HepG2 (cell line): ENCODE measurements at regions not wholly inside any gene's neighbourhood (a gene's known extent, or its start where the extent isn't known, plus 50 kb on each side); places are given as distances from the start of the nearest gene placed in this dataset.

Experiments
- CBX5 ChIP-seq: sonication (generic); formaldehyde crosslinking; IDR thresholded peaks from 2 replicates; pipeline ENCODE4 v1.4.0; 2020; ENCODE audit warnings: missing genetic modification reagents, borderline replicate concordance
- FOXC1 ChIP-seq: sonication (generic); formaldehyde crosslinking; IDR thresholded peaks from 2 replicates; pipeline ENCODE4 v1.8.0; 2022; ENCODE audit warnings: mild to moderate bottlenecking, missing genetic modification reagents, borderline replicate concordance
- HOXA9 ChIP-seq: sonication (generic); formaldehyde crosslinking; IDR thresholded peaks from 2 replicates; pipeline ENCODE4 v1.8.1; 2022; ENCODE audit warnings: missing genetic modification reagents, mild to moderate bottlenecking, moderate library complexity, borderline replicate concordance
- KMT2B ChIP-seq: IDR thresholded peaks from 2 replicates; pipeline ENCODE4 v1.6.1; 2016; ENCODE audit warnings: missing genetic modification reagents, missing compliant biosample characterization
- NFYC ChIP-seq: IDR thresholded peaks from 2 replicates; pipeline ENCODE4 v1.6.1; 2016; ENCODE audit warnings: missing genetic modification reagents, missing compliant biosample characterization
- PHF21A ChIP-seq: sonication (generic); formaldehyde crosslinking; IDR thresholded peaks from 2 replicates; pipeline ENCODE4 v1.5.0; 2020; ENCODE audit warnings: mild to moderate bottlenecking, missing genetic modification reagents
- SKI ChIP-seq: fragments of 450-650 bp; IDR thresholded peaks from one replicate; pipeline ENCODE4 v1.6.1; 2018; ENCODE audit warnings: mild to moderate bottlenecking; ENCODE audit not compliant: partially characterized antibody
- SSRP1 ChIP-seq: IDR thresholded peaks from 2 replicates; pipeline ENCODE4 v1.6.1; 2016; ENCODE audit warnings: control low read depth
- SUZ12 ChIP-seq: fragments of 150-350 bp; IDR thresholded peaks from 2 replicates; pipeline ENCODE4 v1.6.1; 2014; ENCODE audit warnings: low read depth, low read length
- ZMYM2 ChIP-seq: sonication (generic); formaldehyde crosslinking; IDR thresholded peaks from 2 replicates; pipeline ENCODE4 v1.8.0; 2022; ENCODE audit warnings: mild to moderate bottlenecking, missing genetic modification reagents
- ZNF407 ChIP-seq: sonication (generic); formaldehyde crosslinking; IDR thresholded peaks from one replicate; pipeline ENCODE4 v1.5.1; 2020; ENCODE audit warnings: mild to moderate bottlenecking, missing genetic modification reagents; ENCODE audit errors: not compliant biosample characterization
- ZNF558 ChIP-seq: sonication (generic); formaldehyde crosslinking; IDR thresholded peaks from 2 replicates; pipeline ENCODE4 v1.9.0; 2022; ENCODE audit warnings: mild to moderate bottlenecking, missing genetic modification reagents, borderline replicate concordance
- ZNF775 ChIP-seq: sonication (generic); formaldehyde crosslinking; IDR thresholded peaks from 2 replicates; pipeline ENCODE4 v1.4.0; 2020; ENCODE audit warnings: missing genetic modification reagents, mild to moderate bottlenecking, moderate library complexity, borderline replicate concordance
- ZSCAN29 ChIP-seq: sonication (generic); formaldehyde crosslinking; conservative IDR thresholded peaks from 2 replicates; pipeline ENCODE4 v1.4.0; 2020; ENCODE audit warnings: mild to moderate bottlenecking, missing genetic modification reagents
- TF ChIP-seq, protein P1 (sequence below): sonication (generic); formaldehyde crosslinking; IDR thresholded peaks from 2 replicates; pipeline ENCODE4 v1.8.0; 2022; ENCODE audit warnings: mild to moderate bottlenecking, missing genetic modification reagents, borderline replicate concordance
- TF ChIP-seq, protein P2 (sequence below): sonication (generic); formaldehyde crosslinking; IDR thresholded peaks from 2 replicates; pipeline ENCODE4 v1.4.0; 2020; ENCODE audit warnings: missing genetic modification reagents, borderline replicate concordance

GRCh38 chr9:94030318-94031179, 53.7 kb upstream of the PTPDC1 start (continued):
- TF ChIP-seq ZMYM2 (no peak), CBX5 (CRISPR knock-in tag) (no peak), NFYC (peak; percentile 94), KMT2B (CRISPR knock-in tag) (peak; percentile 91), ZNF407 (CRISPR knock-in tag) (no peak), FOXC1 (CRISPR knock-in tag) (0 out of 2 replicates have a peak, but pooled peaks have one; percentile 45), SKI (peak; percentile 81), SSRP1 (CRISPR knock-in tag) (no peak), HOXA9 (CRISPR knock-in tag) (peak; percentile 94), SUZ12 (no peak), ZSCAN29 (CRISPR knock-in tag) (no peak), PHF21A (CRISPR knock-in tag) (peak; percentile 79), ZNF558 (CRISPR knock-in tag) (peak; percentile 77; the same call in 1 of the 2 replicates), ZNF775 (CRISPR knock-in tag) (no peak)
- TF ChIP-seq, protein P1, sequence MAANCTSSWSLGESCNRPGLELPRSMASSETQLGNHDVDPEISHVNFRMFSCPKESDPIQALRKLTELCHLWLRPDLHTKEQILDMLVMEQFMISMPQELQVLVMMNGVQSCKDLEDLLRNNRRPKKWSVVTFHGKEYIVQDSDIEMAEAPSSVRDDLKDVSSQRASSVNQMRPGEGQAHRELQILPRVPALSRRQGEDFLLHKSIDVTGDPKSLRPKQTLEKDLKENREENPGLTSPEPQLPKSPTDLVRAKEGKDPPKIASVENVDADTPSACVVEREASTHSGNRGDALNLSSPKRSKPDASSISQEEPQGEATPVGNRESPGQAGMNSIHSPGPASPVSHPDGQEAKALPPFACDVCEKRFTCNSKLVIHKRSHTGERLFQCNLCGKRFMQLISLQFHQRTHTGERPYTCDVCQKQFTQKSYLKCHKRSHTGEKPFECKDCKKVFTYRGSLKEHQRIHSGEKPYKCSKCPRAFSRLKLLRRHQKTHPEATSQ = 0 out of 2 replicates have a peak, but pooled peaks have one; percentile 53
- TF ChIP-seq, protein P2, sequence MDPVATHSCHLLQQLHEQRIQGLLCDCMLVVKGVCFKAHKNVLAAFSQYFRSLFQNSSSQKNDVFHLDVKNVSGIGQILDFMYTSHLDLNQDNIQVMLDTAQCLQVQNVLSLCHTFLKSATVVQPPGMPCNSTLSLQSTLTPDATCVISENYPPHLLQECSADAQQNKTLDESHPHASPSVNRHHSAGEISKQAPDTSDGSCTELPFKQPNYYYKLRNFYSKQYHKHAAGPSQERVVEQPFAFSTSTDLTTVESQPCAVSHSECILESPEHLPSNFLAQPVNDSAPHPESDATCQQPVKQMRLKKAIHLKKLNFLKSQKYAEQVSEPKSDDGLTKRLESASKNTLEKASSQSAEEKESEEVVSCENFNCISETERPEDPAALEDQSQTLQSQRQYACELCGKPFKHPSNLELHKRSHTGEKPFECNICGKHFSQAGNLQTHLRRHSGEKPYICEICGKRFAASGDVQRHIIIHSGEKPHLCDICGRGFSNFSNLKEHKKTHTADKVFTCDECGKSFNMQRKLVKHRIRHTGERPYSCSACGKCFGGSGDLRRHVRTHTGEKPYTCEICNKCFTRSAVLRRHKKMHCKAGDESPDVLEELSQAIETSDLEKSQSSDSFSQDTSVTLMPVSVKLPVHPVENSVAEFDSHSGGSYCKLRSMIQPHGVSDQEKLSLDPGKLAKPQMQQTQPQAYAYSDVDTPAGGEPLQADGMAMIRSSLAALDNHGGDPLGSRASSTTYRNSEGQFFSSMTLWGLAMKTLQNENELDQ (CRISPR knock-in tag) = 0 out of 2 replicates have a peak, but pooled peaks have one; percentile 43
